AG09309 (cell line): ENCODE measurements at regions not wholly inside any gene's neighbourhood (a gene's known extent, or its start where the extent isn't known, plus 50 kb on each side); places are given as distances from the start of the nearest gene placed in this dataset.
A peak's percentile ranks its signal among the peaks of the same experiment; 100 is the strongest.

Experiments
- DNase-seq: peaks from one replicate; pipeline ENCODE4 v3.0.0-alpha.2; 2010; ENCODE audit warnings: low read depth
- H3K4me3 ChIP-seq: 2 replicates; pipeline ENCODE4 v1.5.1; 2011; ENCODE audit warnings: mild to moderate bottlenecking, low read depth, low read length, moderate library complexity; ENCODE audit not compliant: control insufficient read depth
- TF ChIP-seq, protein P1 (sequence below): IDR thresholded peaks from 2 replicates; pipeline ENCODE4 v1.5.1; 2011; ENCODE audit warnings: mild to moderate bottlenecking, low read depth, low read length, inconsistent platforms; ENCODE audit not compliant: insufficient read depth, control insufficient read depth; ENCODE audit errors: missing control alignments

DNA sequence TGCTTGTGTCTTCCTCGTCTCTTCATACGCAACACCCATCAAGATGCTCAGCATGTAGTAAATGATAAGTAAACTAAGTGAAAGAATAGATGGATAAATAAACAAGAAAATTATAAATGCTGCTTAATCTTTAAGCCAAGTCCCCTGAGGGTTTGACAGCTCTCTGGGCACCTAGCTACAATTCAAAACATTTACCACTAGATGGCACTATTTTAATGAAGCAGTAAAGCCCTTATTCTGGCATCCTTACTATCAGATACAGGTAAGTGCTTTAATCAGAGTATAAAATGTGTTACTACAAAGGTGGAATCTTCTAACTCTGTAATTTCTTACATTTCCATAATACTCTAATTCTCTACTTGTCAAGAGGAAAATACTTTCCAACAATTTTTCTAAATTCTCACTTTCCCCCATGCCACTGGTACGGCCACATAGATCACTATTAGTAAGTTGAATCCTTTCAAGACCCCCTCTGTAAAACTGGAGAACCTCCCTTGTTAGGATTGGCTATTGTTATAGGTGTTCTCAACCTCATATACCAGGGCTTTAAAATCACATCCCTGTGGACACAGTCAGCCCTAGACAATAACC lies 137.8 kb downstream of the BARHL2 start:
- H3K4me3 ChIP-seq = no peak overlapping the region
- TF ChIP-seq, protein P1, sequence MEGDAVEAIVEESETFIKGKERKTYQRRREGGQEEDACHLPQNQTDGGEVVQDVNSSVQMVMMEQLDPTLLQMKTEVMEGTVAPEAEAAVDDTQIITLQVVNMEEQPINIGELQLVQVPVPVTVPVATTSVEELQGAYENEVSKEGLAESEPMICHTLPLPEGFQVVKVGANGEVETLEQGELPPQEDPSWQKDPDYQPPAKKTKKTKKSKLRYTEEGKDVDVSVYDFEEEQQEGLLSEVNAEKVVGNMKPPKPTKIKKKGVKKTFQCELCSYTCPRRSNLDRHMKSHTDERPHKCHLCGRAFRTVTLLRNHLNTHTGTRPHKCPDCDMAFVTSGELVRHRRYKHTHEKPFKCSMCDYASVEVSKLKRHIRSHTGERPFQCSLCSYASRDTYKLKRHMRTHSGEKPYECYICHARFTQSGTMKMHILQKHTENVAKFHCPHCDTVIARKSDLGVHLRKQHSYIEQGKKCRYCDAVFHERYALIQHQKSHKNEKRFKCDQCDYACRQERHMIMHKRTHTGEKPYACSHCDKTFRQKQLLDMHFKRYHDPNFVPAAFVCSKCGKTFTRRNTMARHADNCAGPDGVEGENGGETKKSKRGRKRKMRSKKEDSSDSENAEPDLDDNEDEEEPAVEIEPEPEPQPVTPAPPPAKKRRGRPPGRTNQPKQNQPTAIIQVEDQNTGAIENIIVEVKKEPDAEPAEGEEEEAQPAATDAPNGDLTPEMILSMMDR = peak; percentile 41
- DNase-seq = peak; percentile 7

DNA sequence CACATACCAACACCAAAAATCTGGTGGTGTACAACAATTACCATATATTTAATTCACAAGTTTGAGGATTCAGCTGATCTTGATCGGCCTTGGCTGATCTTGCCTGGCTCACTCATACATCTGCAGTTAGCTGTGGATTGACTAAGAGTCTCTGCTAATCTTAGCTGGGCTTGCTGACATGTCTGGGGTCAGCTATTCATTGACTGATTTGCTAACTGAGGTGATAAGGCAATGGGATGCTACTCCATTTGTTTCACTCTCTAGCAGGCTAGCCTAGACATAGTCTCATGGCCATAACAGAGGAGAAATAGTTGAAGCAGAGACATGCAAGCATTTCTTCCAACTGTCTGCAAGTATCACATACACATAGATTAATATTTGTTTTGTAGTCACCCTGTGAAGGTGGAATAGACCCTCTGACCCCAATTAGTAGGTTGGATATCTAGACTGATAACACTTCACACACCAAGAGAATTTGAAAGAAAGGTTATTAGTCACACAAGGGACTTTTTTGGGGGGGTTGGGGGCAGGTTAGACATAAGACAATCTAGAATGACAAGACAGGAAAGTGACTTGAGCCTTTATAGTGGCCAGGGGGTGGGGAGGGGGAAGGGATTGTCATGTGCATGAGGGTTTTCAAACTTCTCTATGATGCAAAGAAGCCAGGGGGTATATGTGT lies 142.3 kb downstream of the BARHL2 start:
- TF ChIP-seq, protein P1 = no peak
- DNase-seq = no peak
- no peak overlapping the region for H3K4me3 ChIP-seq

DNA sequence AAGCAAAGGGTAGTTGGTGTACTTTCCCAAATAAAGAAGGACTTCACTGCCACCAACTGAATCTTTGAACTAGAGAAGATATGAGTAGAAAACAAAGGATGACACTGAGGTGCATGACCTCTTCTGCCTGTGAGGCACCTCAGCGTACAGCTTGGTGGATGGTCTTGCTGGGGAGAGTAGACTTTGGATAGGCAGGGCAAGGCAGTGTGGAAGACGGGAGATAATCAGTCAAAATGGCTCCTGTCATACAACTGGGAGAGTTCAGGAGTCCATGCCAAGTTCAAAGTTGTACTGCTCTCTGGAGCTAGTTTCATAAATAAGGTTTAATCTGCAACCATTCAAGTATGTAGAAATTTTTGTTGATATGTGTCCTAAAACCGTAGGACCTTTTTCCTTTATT lies 143.4 kb downstream of the BARHL2 start:
- DNase-seq = no peak
- H3K4me3 ChIP-seq = no peak overlapping the region
- TF ChIP-seq, protein P1 = no peak

DNA sequence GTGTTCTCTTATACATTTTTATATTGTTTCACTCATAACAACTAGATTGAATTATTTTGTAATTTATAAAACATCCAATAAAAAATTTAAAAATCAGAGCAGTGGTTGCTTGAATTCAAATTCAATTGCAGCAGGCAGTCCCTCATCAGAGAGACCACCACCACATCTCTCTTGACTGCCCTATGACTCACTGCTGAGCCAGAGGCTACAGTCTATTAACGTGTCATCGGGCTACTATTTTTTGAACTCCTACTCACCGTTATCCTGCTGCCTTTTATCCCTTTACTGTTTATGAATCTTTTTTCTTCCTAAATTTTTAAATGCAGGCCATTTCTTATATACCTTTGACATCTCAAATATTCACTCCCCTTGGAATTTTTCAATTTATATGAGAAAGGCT lies 144.7 kb downstream of the BARHL2 start:
- TF ChIP-seq, protein P1 = no peak
- DNase-seq = no peak
- no peak overlapping the region for H3K4me3 ChIP-seq

DNA sequence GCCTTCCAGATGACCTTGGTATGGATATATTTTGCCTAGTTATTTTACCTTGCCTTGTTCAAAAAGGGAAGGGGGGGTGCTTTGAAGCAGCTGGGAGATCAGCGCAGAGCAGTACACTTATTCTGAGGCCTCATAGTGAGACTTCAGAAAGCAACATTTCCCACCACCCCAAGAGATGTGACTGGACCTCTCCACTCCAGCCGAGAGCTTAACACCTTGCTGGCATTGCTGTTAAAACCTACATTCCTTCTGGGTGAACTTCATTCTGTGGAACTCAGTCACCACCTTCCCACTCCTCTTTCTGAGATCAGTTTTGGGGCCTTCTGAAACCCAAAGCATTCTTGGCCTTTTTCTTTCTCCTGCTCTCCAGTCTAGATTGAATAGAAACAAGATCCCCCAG lies 148.7 kb downstream of the BARHL2 start:
- DNase-seq = no peak
- TF ChIP-seq, protein P1 = no peak
- no peak overlapping the region for H3K4me3 ChIP-seq

DNA sequence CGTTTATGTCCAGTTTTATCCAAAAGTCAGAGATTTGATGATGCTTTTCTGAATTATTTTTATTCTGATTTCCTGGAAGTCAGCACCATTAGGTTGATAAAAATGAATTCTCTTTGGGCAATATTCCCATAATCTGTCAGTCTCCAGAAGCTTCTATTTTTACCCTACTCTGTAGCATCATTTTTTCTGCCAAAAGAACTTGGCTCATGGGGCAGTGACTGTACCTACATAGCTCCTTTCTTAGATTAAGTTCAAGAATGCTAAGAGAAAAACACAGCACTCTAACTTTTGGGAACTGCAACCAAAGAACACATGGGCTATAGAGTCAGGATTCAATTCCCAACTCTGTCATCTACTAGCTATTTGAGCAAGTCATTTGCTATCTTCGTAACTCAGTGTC lies 152.9 kb downstream of the BARHL2 start:
- no peak overlapping the region for H3K4me3 ChIP-seq
- DNase-seq = no peak
- TF ChIP-seq, protein P1 = no peak
